H9 (cell line): ENCODE measurements at regions not wholly inside any gene's neighbourhood (a gene's known extent, or its start where the extent isn't known, plus 50 kb on each side); places are given as distances from the start of the nearest gene placed in this dataset.

Experiments
- DNase-seq: peaks from one replicate; pipeline ENCODE4 v3.0.0-alpha.2; 2017
- H2AFZ ChIP-seq: one replicate; pipeline ENCODE4 v1.6.1; 2013; ENCODE audit warnings: mild to moderate bottlenecking, low read length, control low read depth, moderate library complexity
- H2AK5ac ChIP-seq: 2 replicates; pipeline ENCODE4 v1.6.1; 2013; ENCODE audit warnings: low read length, control low read depth, mixed read lengths; ENCODE audit not compliant: insufficient read length
- H2BK120ac ChIP-seq: one replicate; pipeline ENCODE4 v1.6.1; 2013; ENCODE audit warnings: low read depth, mild to moderate bottlenecking, low read length, control low read depth, inconsistent platforms; ENCODE audit not compliant: poor library complexity, severe bottlenecking
- H2BK12ac ChIP-seq: 2 replicates; pipeline ENCODE4 v1.6.1; 2013; ENCODE audit warnings: low read length, control low read depth, mixed read lengths, low read depth; ENCODE audit not compliant: insufficient read length
- H2BK15ac ChIP-seq: 2 replicates; pipeline ENCODE4 v1.6.1; 2013; ENCODE audit warnings: low read depth, low read length, control low read depth
- H2BK20ac ChIP-seq: one replicate; pipeline ENCODE4 v1.6.1; 2013; ENCODE audit warnings: low read depth, mild to moderate bottlenecking, low read length, control low read depth, inconsistent platforms; ENCODE audit not compliant: poor library complexity, severe bottlenecking
- H2BK5ac ChIP-seq: 2 replicates; pipeline ENCODE4 v1.6.1; 2013; ENCODE audit warnings: low read length, control low read depth, mixed read lengths; ENCODE audit not compliant: insufficient read length
- H3K14ac ChIP-seq: 2 replicates; pipeline ENCODE4 v1.6.1; 2013; ENCODE audit warnings: low read length, control low read depth; ENCODE audit not compliant: insufficient read depth
- H3K18ac ChIP-seq: 2 replicates; pipeline ENCODE4 v1.6.1; 2013; ENCODE audit warnings: low read depth, mild to moderate bottlenecking, mixed read lengths, low read length, control low read depth; ENCODE audit not compliant: insufficient read length
- H3K23ac ChIP-seq: 2 replicates; pipeline ENCODE4 v1.6.1; 2013; ENCODE audit warnings: low read length, control low read depth, mixed read lengths, low read depth; ENCODE audit not compliant: insufficient read length
- H3K23me2 ChIP-seq: 2 replicates; pipeline ENCODE4 v1.6.1; 2013; ENCODE audit warnings: low read depth, mild to moderate bottlenecking, mixed read lengths, low read length, control low read depth; ENCODE audit not compliant: insufficient read length, poor library complexity, severe bottlenecking
- H3K27ac ChIP-seq: 2 replicates; pipeline ENCODE4 v1.5.1; 2013; ENCODE audit warnings: low read length, control low read depth, mixed read lengths, low read depth; ENCODE audit not compliant: insufficient read length
- H3K27me3 ChIP-seq: 2 replicates; pipeline ENCODE4 v1.6.1; 2013; ENCODE audit warnings: low read length, control low read depth, inconsistent platforms; ENCODE audit not compliant: insufficient read depth
- H3K4ac ChIP-seq: 2 replicates; pipeline ENCODE4 v1.6.1; 2013; ENCODE audit warnings: low read depth, mild to moderate bottlenecking, control low read depth, inconsistent platforms, low read length, moderate library complexity
- H3K4me1 ChIP-seq: 2 replicates; pipeline ENCODE4 v1.6.1; 2013; ENCODE audit warnings: low read length, control low read depth, inconsistent platforms; ENCODE audit not compliant: insufficient read depth
- H3K4me2 ChIP-seq: 2 replicates; pipeline ENCODE4 v1.6.1; 2013; ENCODE audit warnings: low read length, control low read depth, mixed read lengths; ENCODE audit not compliant: insufficient read length, insufficient read depth
- H3K56ac ChIP-seq: 2 replicates; pipeline ENCODE4 v1.6.1; 2013; ENCODE audit warnings: low read depth, mild to moderate bottlenecking, mixed read lengths, low read length, control low read depth; ENCODE audit not compliant: insufficient read length
- H3K79me1 ChIP-seq: 2 replicates; pipeline ENCODE4 v1.6.1; 2013; ENCODE audit warnings: low read depth, mild to moderate bottlenecking, moderate library complexity, low read length, control low read depth, inconsistent platforms; ENCODE audit not compliant: insufficient read depth, poor library complexity, severe bottlenecking
- H3K79me2 ChIP-seq: 2 replicates; pipeline ENCODE4 v1.6.1; 2013; ENCODE audit warnings: low read length, control low read depth, inconsistent platforms; ENCODE audit not compliant: insufficient read depth
- H3K9ac ChIP-seq: 2 replicates; pipeline ENCODE4 v1.6.1; 2013; ENCODE audit warnings: low read length, control low read depth, mixed read lengths; ENCODE audit not compliant: insufficient read length; ENCODE audit errors: extremely low read depth
- H3K9me3 ChIP-seq: one replicate; pipeline ENCODE4 v1.6.1; 2013; ENCODE audit warnings: low read depth, low read length, inconsistent platforms; ENCODE audit not compliant: control insufficient read depth
- H3T11ph ChIP-seq: one replicate; pipeline ENCODE4 v1.6.1; 2013; ENCODE audit warnings: mild to moderate bottlenecking, low read length, control low read depth, inconsistent platforms
- H4K20me1 ChIP-seq: one replicate; pipeline ENCODE4 v1.6.1; 2013; ENCODE audit not compliant: control insufficient read depth, insufficient read length, insufficient read depth
- H4K5ac ChIP-seq: 2 replicates; pipeline ENCODE4 v1.6.1; 2013; ENCODE audit warnings: low read depth, mild to moderate bottlenecking, mixed read lengths, low read length, control low read depth; ENCODE audit not compliant: insufficient read length
- H4K8ac ChIP-seq: replicated peaks from 2 replicates; pipeline ENCODE4 v1.6.1; 2013; ENCODE audit warnings: low read length, control low read depth, mixed read lengths, low read depth; ENCODE audit not compliant: insufficient read length
- H4K91ac ChIP-seq: 2 replicates; pipeline ENCODE4 v1.6.1; 2013; ENCODE audit warnings: low read depth, mild to moderate bottlenecking, moderate library complexity, mixed read lengths, low read length, control low read depth; ENCODE audit not compliant: insufficient read length
- H3K27ac Mint-ChIP-seq, 3 experiments: 2 replicates in 2 of 3; 3 replicates in 1 of 3; pipeline ENCODE4 v1.8.0; 2020 to 2021; ENCODE audit warnings: mixed read lengths in 3 of 3, mild to moderate bottlenecking in 1 of 3, moderate library complexity in 1 of 3
- H3K27me3 Mint-ChIP-seq: 2 replicates; pipeline ENCODE4 v1.8.0; 2021; ENCODE audit warnings: low read depth, mild to moderate bottlenecking, moderate library complexity, mixed read lengths
- H3K36me3 Mint-ChIP-seq, 3 experiments: 2 replicates in 2 of 3; 3 replicates in 1 of 3; pipeline ENCODE4 v1.8.0; 2020 to 2021; ENCODE audit warnings: low read depth in 3 of 3, mixed read lengths in 3 of 3; ENCODE audit not compliant: insufficient read depth in 1 of 3
- H3K4me1 Mint-ChIP-seq, 2 experiments: 2 replicates each; pipeline ENCODE4 v1.8.0; 2020; ENCODE audit warnings: mixed read lengths in 2 of 2
- H3K4me3 Mint-ChIP-seq, 2 experiments: 2 replicates in 1 of 2; 3 replicates in 1 of 2; pipeline ENCODE4 v1.8.0; 2020 to 2021; ENCODE audit warnings: mild to moderate bottlenecking in 2 of 2, mixed read lengths in 2 of 2, moderate library complexity in 1 of 2
- H3K9me3 Mint-ChIP-seq, 2 experiments: 2 replicates in 1 of 2; 3 replicates in 1 of 2; pipeline ENCODE4 v1.8.0; 2020; ENCODE audit warnings: mild to moderate bottlenecking in 2 of 2, mixed read lengths in 2 of 2, moderate library complexity in 1 of 2
- WGBS: extraction: QIAGEN DNeasy Blood & Tissue Kit; methylation state at CpG from one replicate; pipeline ENCODE4 v1.1.7; 2013; ENCODE audit warnings: missing lambda C conversion rate, low lambda C conversion rate, mixed read lengths; ENCODE audit not compliant: insufficient read length; ENCODE audit errors: extremely low coverage; 5-methylcytosine and 5-hydroxymethylcytosine counted together
- TF ChIP-seq, protein P1 (sequence below): fragments of 200-600 bp; sonication (generic); conservative IDR thresholded peaks from 3 replicates; pipeline ENCODE4 v1.8.0; 2021; ENCODE audit warnings: antibody characterized with exemption, mild to moderate bottlenecking

DNA sequence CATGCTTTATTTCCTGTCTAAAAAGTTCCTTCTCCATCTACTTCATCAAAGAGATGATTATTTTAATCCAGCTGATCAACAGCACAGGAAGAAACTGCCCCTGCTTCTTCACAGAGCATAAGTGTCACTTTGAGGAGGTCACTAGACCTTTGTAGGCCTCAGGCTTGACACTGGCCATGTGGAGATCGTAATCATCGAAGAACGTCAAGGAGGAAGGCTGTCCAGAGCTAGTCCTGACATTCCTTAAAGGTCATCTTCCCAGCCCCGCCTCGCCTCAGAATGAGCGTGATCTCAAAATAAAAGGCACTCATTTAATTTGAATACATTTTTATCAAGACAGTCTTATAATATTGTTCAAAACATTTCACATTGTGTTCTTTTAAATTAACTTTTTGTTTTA, 445.7 kb upstream of the CDH4 start:
- Mint-ChIP-seq H3K27ac (no peak overlapping the region), H3K27me3 (peaks cover 8% of the 10 kb centered on the region), H3K4me1 (peaks cover 28 to 35% of the 10 kb centered on the region in 2 experiments), H3K36me3 (peaks cover 0 to 21% (median 0%) of the 10 kb centered on the region in 3 experiments; a peak in 4 of 7 replicates), H3K9me3 (peaks cover 18 to 24% of the 10 kb centered on the region in 2 experiments), H3K4me3 (no peak overlapping the region)
- TF ChIP-seq, protein P1, sequence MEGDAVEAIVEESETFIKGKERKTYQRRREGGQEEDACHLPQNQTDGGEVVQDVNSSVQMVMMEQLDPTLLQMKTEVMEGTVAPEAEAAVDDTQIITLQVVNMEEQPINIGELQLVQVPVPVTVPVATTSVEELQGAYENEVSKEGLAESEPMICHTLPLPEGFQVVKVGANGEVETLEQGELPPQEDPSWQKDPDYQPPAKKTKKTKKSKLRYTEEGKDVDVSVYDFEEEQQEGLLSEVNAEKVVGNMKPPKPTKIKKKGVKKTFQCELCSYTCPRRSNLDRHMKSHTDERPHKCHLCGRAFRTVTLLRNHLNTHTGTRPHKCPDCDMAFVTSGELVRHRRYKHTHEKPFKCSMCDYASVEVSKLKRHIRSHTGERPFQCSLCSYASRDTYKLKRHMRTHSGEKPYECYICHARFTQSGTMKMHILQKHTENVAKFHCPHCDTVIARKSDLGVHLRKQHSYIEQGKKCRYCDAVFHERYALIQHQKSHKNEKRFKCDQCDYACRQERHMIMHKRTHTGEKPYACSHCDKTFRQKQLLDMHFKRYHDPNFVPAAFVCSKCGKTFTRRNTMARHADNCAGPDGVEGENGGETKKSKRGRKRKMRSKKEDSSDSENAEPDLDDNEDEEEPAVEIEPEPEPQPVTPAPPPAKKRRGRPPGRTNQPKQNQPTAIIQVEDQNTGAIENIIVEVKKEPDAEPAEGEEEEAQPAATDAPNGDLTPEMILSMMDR = no peak
- Histone ChIP-seq H2AFZ (no peak overlapping the region), H3K4ac (no peak overlapping the region), H2BK15ac (no peak overlapping the region), H3K14ac (no peak overlapping the region), H3K56ac (no peak overlapping the region), H4K91ac (no peak overlapping the region), H3K27me3 (no peaks in the 10 kb centered on the region), H4K8ac (no peak overlapping the region), H2BK5ac (no peak overlapping the region), H3K9ac (no peak overlapping the region), H3K23me2 (no peaks in the 10 kb centered on the region), H2BK120ac (no peak overlapping the region), H3K79me2 (no peaks in the 10 kb centered on the region), H2BK12ac (no peak overlapping the region), H3K9me3 (no peaks in the 10 kb centered on the region), H3K23ac (no peak overlapping the region), H3K18ac (no peak overlapping the region), H2AK5ac (no peak overlapping the region), H4K5ac (no peak overlapping the region), H3K4me1 (peaks cover 9% of the 10 kb centered on the region; the same call in 1 of the 2 replicates), H4K20me1 (no peaks in the 10 kb centered on the region), H2BK20ac (no peak overlapping the region), H3K79me1 (no peaks in the 10 kb centered on the region), H3K27ac (no peak overlapping the region), H3K4me2 (no peak overlapping the region), H3T11ph (no peak overlapping the region)
- no CpG with 5 or more reads among the region's 6 CpGs for WGBS
- no peak for DNase-seq
